ENCODE measurements at regions not wholly inside any gene's neighbourhood (a gene's known extent, or its start where the extent isn't known, plus 50 kb on each side); places are given as distances from the start of the nearest gene placed in this dataset.

- no peak for TF ChIP-seq CTCF (conservative IDR thresholded peaks at IDR 0.05)
- TF ChIP-seq EZH2 (IDR thresholded peaks at IDR 0.05; ENCODE audit: low read depth), result no peak
Measured at GRCh38 chr21:38668541-38668940, 137.2 kb upstream of the ETS2 start.
